H9 (cell line): ENCODE measurements at regions not wholly inside any gene's neighbourhood (a gene's known extent, or its start where the extent isn't known, plus 50 kb on each side); places are given as distances from the start of the nearest gene placed in this dataset.

Source experiments
- DNase-seq: peaks from one replicate; pipeline ENCODE4 v3.0.0-alpha.2; 2017
- H2AFZ ChIP-seq: one replicate; pipeline ENCODE4 v1.6.1; 2013; ENCODE audit warnings: mild to moderate bottlenecking, low read length, control low read depth, moderate library complexity
- H2AK5ac ChIP-seq: 2 replicates; pipeline ENCODE4 v1.6.1; 2013; ENCODE audit warnings: low read length, control low read depth, mixed read lengths; ENCODE audit not compliant: insufficient read length
- H2BK120ac ChIP-seq: one replicate; pipeline ENCODE4 v1.6.1; 2013; ENCODE audit warnings: low read depth, mild to moderate bottlenecking, low read length, control low read depth, inconsistent platforms; ENCODE audit not compliant: poor library complexity, severe bottlenecking
- H2BK12ac ChIP-seq: 2 replicates; pipeline ENCODE4 v1.6.1; 2013; ENCODE audit warnings: low read length, control low read depth, mixed read lengths, low read depth; ENCODE audit not compliant: insufficient read length
- H2BK15ac ChIP-seq: 2 replicates; pipeline ENCODE4 v1.6.1; 2013; ENCODE audit warnings: low read depth, low read length, control low read depth
- H2BK20ac ChIP-seq: one replicate; pipeline ENCODE4 v1.6.1; 2013; ENCODE audit warnings: low read depth, mild to moderate bottlenecking, low read length, control low read depth, inconsistent platforms; ENCODE audit not compliant: poor library complexity, severe bottlenecking
- H2BK5ac ChIP-seq: 2 replicates; pipeline ENCODE4 v1.6.1; 2013; ENCODE audit warnings: low read length, control low read depth, mixed read lengths; ENCODE audit not compliant: insufficient read length
- H3K14ac ChIP-seq: 2 replicates; pipeline ENCODE4 v1.6.1; 2013; ENCODE audit warnings: low read length, control low read depth; ENCODE audit not compliant: insufficient read depth
- H3K18ac ChIP-seq: 2 replicates; pipeline ENCODE4 v1.6.1; 2013; ENCODE audit warnings: low read depth, mild to moderate bottlenecking, mixed read lengths, low read length, control low read depth; ENCODE audit not compliant: insufficient read length
- H3K23ac ChIP-seq: 2 replicates; pipeline ENCODE4 v1.6.1; 2013; ENCODE audit warnings: low read length, control low read depth, mixed read lengths, low read depth; ENCODE audit not compliant: insufficient read length
- H3K23me2 ChIP-seq: 2 replicates; pipeline ENCODE4 v1.6.1; 2013; ENCODE audit warnings: low read depth, mild to moderate bottlenecking, mixed read lengths, low read length, control low read depth; ENCODE audit not compliant: insufficient read length, poor library complexity, severe bottlenecking
- H3K27ac ChIP-seq: 2 replicates; pipeline ENCODE4 v1.5.1; 2013; ENCODE audit warnings: low read length, control low read depth, mixed read lengths, low read depth; ENCODE audit not compliant: insufficient read length
- H3K27me3 ChIP-seq: 2 replicates; pipeline ENCODE4 v1.6.1; 2013; ENCODE audit warnings: low read length, control low read depth, inconsistent platforms; ENCODE audit not compliant: insufficient read depth
- H3K4ac ChIP-seq: 2 replicates; pipeline ENCODE4 v1.6.1; 2013; ENCODE audit warnings: low read depth, mild to moderate bottlenecking, control low read depth, inconsistent platforms, low read length, moderate library complexity
- H3K4me1 ChIP-seq: 2 replicates; pipeline ENCODE4 v1.6.1; 2013; ENCODE audit warnings: low read length, control low read depth, inconsistent platforms; ENCODE audit not compliant: insufficient read depth
- H3K4me2 ChIP-seq: 2 replicates; pipeline ENCODE4 v1.6.1; 2013; ENCODE audit warnings: low read length, control low read depth, mixed read lengths; ENCODE audit not compliant: insufficient read length, insufficient read depth
- H3K56ac ChIP-seq: 2 replicates; pipeline ENCODE4 v1.6.1; 2013; ENCODE audit warnings: low read depth, mild to moderate bottlenecking, mixed read lengths, low read length, control low read depth; ENCODE audit not compliant: insufficient read length
- H3K79me1 ChIP-seq: 2 replicates; pipeline ENCODE4 v1.6.1; 2013; ENCODE audit warnings: low read depth, mild to moderate bottlenecking, moderate library complexity, low read length, control low read depth, inconsistent platforms; ENCODE audit not compliant: insufficient read depth, poor library complexity, severe bottlenecking
- H3K79me2 ChIP-seq: 2 replicates; pipeline ENCODE4 v1.6.1; 2013; ENCODE audit warnings: low read length, control low read depth, inconsistent platforms; ENCODE audit not compliant: insufficient read depth
- H3K9ac ChIP-seq: 2 replicates; pipeline ENCODE4 v1.6.1; 2013; ENCODE audit warnings: low read length, control low read depth, mixed read lengths; ENCODE audit not compliant: insufficient read length; ENCODE audit errors: extremely low read depth
- H3K9me3 ChIP-seq: one replicate; pipeline ENCODE4 v1.6.1; 2013; ENCODE audit warnings: low read depth, low read length, inconsistent platforms; ENCODE audit not compliant: control insufficient read depth
- H3T11ph ChIP-seq: one replicate; pipeline ENCODE4 v1.6.1; 2013; ENCODE audit warnings: mild to moderate bottlenecking, low read length, control low read depth, inconsistent platforms
- H4K20me1 ChIP-seq: one replicate; pipeline ENCODE4 v1.6.1; 2013; ENCODE audit not compliant: control insufficient read depth, insufficient read length, insufficient read depth
- H4K5ac ChIP-seq: 2 replicates; pipeline ENCODE4 v1.6.1; 2013; ENCODE audit warnings: low read depth, mild to moderate bottlenecking, mixed read lengths, low read length, control low read depth; ENCODE audit not compliant: insufficient read length
- H4K8ac ChIP-seq: replicated peaks from 2 replicates; pipeline ENCODE4 v1.6.1; 2013; ENCODE audit warnings: low read length, control low read depth, mixed read lengths, low read depth; ENCODE audit not compliant: insufficient read length
- H4K91ac ChIP-seq: 2 replicates; pipeline ENCODE4 v1.6.1; 2013; ENCODE audit warnings: low read depth, mild to moderate bottlenecking, moderate library complexity, mixed read lengths, low read length, control low read depth; ENCODE audit not compliant: insufficient read length
- H3K27ac Mint-ChIP-seq, 3 experiments: 2 replicates in 2 of 3; 3 replicates in 1 of 3; pipeline ENCODE4 v1.8.0; 2020 to 2021; ENCODE audit warnings: mixed read lengths in 3 of 3, mild to moderate bottlenecking in 1 of 3, moderate library complexity in 1 of 3
- H3K27me3 Mint-ChIP-seq: 2 replicates; pipeline ENCODE4 v1.8.0; 2021; ENCODE audit warnings: low read depth, mild to moderate bottlenecking, moderate library complexity, mixed read lengths
- H3K36me3 Mint-ChIP-seq, 3 experiments: 2 replicates in 2 of 3; 3 replicates in 1 of 3; pipeline ENCODE4 v1.8.0; 2020 to 2021; ENCODE audit warnings: low read depth in 3 of 3, mixed read lengths in 3 of 3; ENCODE audit not compliant: insufficient read depth in 1 of 3
- H3K4me1 Mint-ChIP-seq, 2 experiments: 2 replicates each; pipeline ENCODE4 v1.8.0; 2020; ENCODE audit warnings: mixed read lengths in 2 of 2
- H3K4me3 Mint-ChIP-seq, 2 experiments: 2 replicates in 1 of 2; 3 replicates in 1 of 2; pipeline ENCODE4 v1.8.0; 2020 to 2021; ENCODE audit warnings: mild to moderate bottlenecking in 2 of 2, mixed read lengths in 2 of 2, moderate library complexity in 1 of 2
- H3K9me3 Mint-ChIP-seq, 2 experiments: 2 replicates in 1 of 2; 3 replicates in 1 of 2; pipeline ENCODE4 v1.8.0; 2020; ENCODE audit warnings: mild to moderate bottlenecking in 2 of 2, mixed read lengths in 2 of 2, moderate library complexity in 1 of 2
- TF ChIP-seq, protein P1 (sequence below): fragments of 200-600 bp; sonication (generic); conservative IDR thresholded peaks from 3 replicates; pipeline ENCODE4 v1.8.0; 2021; ENCODE audit warnings: antibody characterized with exemption, mild to moderate bottlenecking

- TF ChIP-seq, protein P1, sequence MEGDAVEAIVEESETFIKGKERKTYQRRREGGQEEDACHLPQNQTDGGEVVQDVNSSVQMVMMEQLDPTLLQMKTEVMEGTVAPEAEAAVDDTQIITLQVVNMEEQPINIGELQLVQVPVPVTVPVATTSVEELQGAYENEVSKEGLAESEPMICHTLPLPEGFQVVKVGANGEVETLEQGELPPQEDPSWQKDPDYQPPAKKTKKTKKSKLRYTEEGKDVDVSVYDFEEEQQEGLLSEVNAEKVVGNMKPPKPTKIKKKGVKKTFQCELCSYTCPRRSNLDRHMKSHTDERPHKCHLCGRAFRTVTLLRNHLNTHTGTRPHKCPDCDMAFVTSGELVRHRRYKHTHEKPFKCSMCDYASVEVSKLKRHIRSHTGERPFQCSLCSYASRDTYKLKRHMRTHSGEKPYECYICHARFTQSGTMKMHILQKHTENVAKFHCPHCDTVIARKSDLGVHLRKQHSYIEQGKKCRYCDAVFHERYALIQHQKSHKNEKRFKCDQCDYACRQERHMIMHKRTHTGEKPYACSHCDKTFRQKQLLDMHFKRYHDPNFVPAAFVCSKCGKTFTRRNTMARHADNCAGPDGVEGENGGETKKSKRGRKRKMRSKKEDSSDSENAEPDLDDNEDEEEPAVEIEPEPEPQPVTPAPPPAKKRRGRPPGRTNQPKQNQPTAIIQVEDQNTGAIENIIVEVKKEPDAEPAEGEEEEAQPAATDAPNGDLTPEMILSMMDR, result no peak
- no peak overlapping the region for H3K9ac ChIP-seq
- H2BK120ac ChIP-seq, result no peak overlapping the region
- no peak overlapping the region for H4K5ac ChIP-seq
- H3K79me2 ChIP-seq, result no peaks in the 10 kb centered on the region
- H3K4me1 ChIP-seq, result no peaks in the 10 kb centered on the region
- no peaks in the 10 kb centered on the region for H3K9me3 ChIP-seq
- no peak overlapping the region for H3T11ph ChIP-seq
- H3K4me3 Mint-ChIP-seq, result no peak overlapping the region
- H3K79me1 ChIP-seq, result no peaks in the 10 kb centered on the region
- H3K9me3 Mint-ChIP-seq, result peaks cover 0 to 5% of the 10 kb centered on the region in 2 experiments; a peak in 1 of 5 replicates
- no peaks in the 10 kb centered on the region for H3K23me2 ChIP-seq
- no peak overlapping the region for H3K4ac ChIP-seq
- H3K56ac ChIP-seq, result no peak overlapping the region
- no peaks in the 10 kb centered on the region for H3K27me3 Mint-ChIP-seq
- H4K91ac ChIP-seq, result no peak overlapping the region
- no peak overlapping the region for H2BK15ac ChIP-seq
- H3K4me1 Mint-ChIP-seq, result peaks cover 13 to 18% of the 10 kb centered on the region in 2 experiments
- no peak overlapping the region for H3K4me2 ChIP-seq
- H4K8ac ChIP-seq, result no peak overlapping the region
- no peak overlapping the region for H2AFZ ChIP-seq
- no peak for DNase-seq
- peaks cover 4 to 6% (median 6%) of the 10 kb centered on the region in 3 experiments; a peak in 4 of 7 replicates for H3K36me3 Mint-ChIP-seq
- H2BK5ac ChIP-seq, result no peak overlapping the region
- H3K14ac ChIP-seq, result no peak overlapping the region
- no peak overlapping the region for H3K27ac ChIP-seq
- no peak overlapping the region for H3K23ac ChIP-seq
- no peak overlapping the region for H3K27ac Mint-ChIP-seq
- no peak overlapping the region for H2AK5ac ChIP-seq
- no peaks in the 10 kb centered on the region for H4K20me1 ChIP-seq
- H2BK12ac ChIP-seq, result no peak overlapping the region
- H3K27me3 ChIP-seq, result no peaks in the 10 kb centered on the region
- H2BK20ac ChIP-seq, result no peak overlapping the region
- H3K18ac ChIP-seq, result no peak overlapping the region
Observed at GRCh38 chr4:124804584-124804983, 92.1 kb upstream of the ANKRD50 start.
